Duodenal mucosa (tissue), 2 donors: ENCODE measurements at regions not wholly inside any gene's neighbourhood (a gene's known extent, or its start where the extent isn't known, plus 50 kb on each side); places are given as distances from the start of the nearest gene placed in this dataset.
A peak's percentile ranks its signal among the peaks of the same experiment; 100 is the strongest.

Experiments used
- H3K27ac ChIP-seq: one replicate; pipeline ENCODE4 v1.7.0; 2013; ENCODE audit warnings: low read depth, low read length
- H3K27me3 ChIP-seq, 2 donors: one replicate each; pipeline ENCODE4 v1.7.0; 2013; ENCODE audit warnings: low read length in 2 of 2, control low read depth in 1 of 2; ENCODE audit not compliant: insufficient read depth in 2 of 2, control insufficient read depth in 1 of 2
- H3K36me3 ChIP-seq, 2 donors: one replicate each; pipeline ENCODE4 v1.7.0; 2013; ENCODE audit warnings: low read length in 2 of 2, control low read depth in 1 of 2; ENCODE audit not compliant: insufficient read depth in 2 of 2, control insufficient read depth in 1 of 2
- H3K4me1 ChIP-seq, 2 donors: one replicate each; pipeline ENCODE4 v1.7.0; 2013; ENCODE audit warnings: low read length in 2 of 2, control low read depth in 1 of 2; ENCODE audit not compliant: insufficient read depth in 2 of 2, control insufficient read depth in 1 of 2
- H3K4me3 ChIP-seq, 2 donors: one replicate each; pipeline ENCODE4 v1.7.0; 2013; ENCODE audit warnings: low read length in 2 of 2, low read depth in 1 of 2
- H3K9ac ChIP-seq, 2 donors: one replicate each; pipeline ENCODE4 v1.7.0; 2013; ENCODE audit warnings: low read length in 2 of 2, low read depth in 1 of 2
- H3K9me3 ChIP-seq, 2 donors: one replicate each; pipeline ENCODE4 v1.7.0; 2013; ENCODE audit warnings: low read length in 2 of 2, control low read depth in 1 of 2; ENCODE audit not compliant: control insufficient read depth in 1 of 2

DNA sequence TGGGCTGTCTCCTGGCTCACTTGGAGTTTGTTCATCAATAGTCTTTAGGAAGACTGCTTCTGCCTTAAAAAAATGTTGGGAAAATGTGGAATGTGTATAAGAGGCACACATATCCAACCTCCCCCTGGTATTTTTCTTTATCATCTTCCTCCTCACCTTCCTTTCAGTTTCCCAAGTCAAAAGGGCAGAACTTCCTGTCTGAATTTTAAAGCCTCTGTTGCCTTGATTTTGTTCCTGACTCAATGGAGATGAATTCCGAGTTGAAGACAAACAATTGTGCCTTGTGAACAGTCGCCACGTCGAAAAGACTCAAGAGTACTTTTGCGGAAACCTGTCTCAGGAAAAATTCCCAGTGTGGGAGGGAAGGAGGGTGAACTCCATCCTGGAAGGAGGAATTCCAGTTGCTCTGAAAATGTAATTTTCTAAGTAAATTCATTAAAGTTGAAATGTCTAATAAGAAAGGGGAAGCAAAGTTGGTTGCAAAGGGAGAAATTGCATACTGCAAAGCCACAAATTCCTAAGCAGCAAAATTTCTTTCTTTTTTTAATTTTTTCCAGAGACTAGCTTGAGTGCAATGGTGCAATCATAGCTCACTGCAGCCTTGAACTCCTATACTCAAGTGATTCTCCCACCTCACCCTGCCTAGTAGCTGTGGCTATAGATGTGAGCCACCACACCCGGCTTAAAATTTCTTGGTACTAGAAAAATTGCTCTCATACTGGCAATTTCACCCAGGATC lies 50.2 kb upstream of the ELK3 start:
- peaks cover 0 to 8% of the 10 kb centered on the region in 2 donors for H3K4me1 ChIP-seq
- H3K36me3 ChIP-seq = no peaks in the 10 kb centered on the region
- no peak overlapping the region for H3K9ac ChIP-seq
- no peaks in the 10 kb centered on the region for H3K27me3 ChIP-seq
- H3K27ac ChIP-seq = no peak overlapping the region
- H3K9me3 ChIP-seq = no peaks in the 10 kb centered on the region
- H3K4me3 ChIP-seq = peak overlapping the region in 1 of 2 donors; percentile 1
